ENCODE measurements at regions not wholly inside any gene's neighbourhood (a gene's known extent, or its start where the extent isn't known, plus 50 kb on each side); places are given as distances from the start of the nearest gene placed in this dataset.

- TF ChIP-seq TAF1 (IDR thresholded peaks at IDR 0.05; ENCODE audit: borderline replicate concordance, low read depth, low read length) (no peak), RCOR1 (conservative IDR thresholded peaks at IDR 0.05; ENCODE audit: low read depth, low read length) (no peak), MXI1 (IDR thresholded peaks at IDR 0.05; ENCODE audit: low read depth, low read length) (no peak), MEF2A (IDR thresholded peaks at IDR 0.05; ENCODE audit: insufficient read depth, low read depth, low read length) (no peak)
Observed at GRCh38 chrX:44400588-44400987, 57.1 kb upstream of the EFHC2 start.
